ENCODE measurements at regions not wholly inside any gene's neighbourhood (a gene's known extent, or its start where the extent isn't known, plus 50 kb on each side); places are given as distances from the start of the nearest gene placed in this dataset.

GRCh38 chr9:91043811-91044175, 242.2 kb downstream of the SYK start:
- no peak for TF ChIP-seq GATA2 (IDR thresholded peaks at IDR 0.05; ENCODE audit: low read depth, low read length)
- no peak for TF ChIP-seq GATA3 (IDR thresholded peaks at IDR 0.05; ENCODE audit: low read depth, low read length)

All from SH-SY5Y (cell line).